SU-DHL-6 (cell line): ENCODE measurements at regions not wholly inside any gene's neighbourhood (a gene's known extent, or its start where the extent isn't known, plus 50 kb on each side); places are given as distances from the start of the nearest gene placed in this dataset.

Source experiments
- CTCF ChIP-seq: fragments of 200-600 bp; sonication (generic); IDR thresholded peaks from one replicate; pipeline ENCODE4 v1.5.1; 2017; ENCODE audit warnings: antibody characterized with exemption, mild to moderate bottlenecking, low read length, moderate library complexity; ENCODE audit not compliant: insufficient read depth, poor library complexity, severe bottlenecking
- EZH2phosphoT487 ChIP-seq: fragments of 200-600 bp; sonication (generic), shearing (Covaris generic); conservative IDR thresholded peaks from 2 replicates; pipeline ENCODE4 v1.6.1; 2018; ENCODE audit warnings: mild to moderate bottlenecking, antibody characterized with exemption, low read length, moderate library complexity, mixed read lengths

GRCh38 chr6:4511641-4512020 lies 264.6 kb upstream of the CDYL start:
- TF ChIP-seq CTCF = no peak
- TF ChIP-seq EZH2phosphoT487 = no peak
